ENCODE measurements at regions not wholly inside any gene's neighbourhood (a gene's known extent, or its start where the extent isn't known, plus 50 kb on each side); places are given as distances from the start of the nearest gene placed in this dataset.
"Not testable (repeated sequence)": the region's sequence is repeated elsewhere in the genome, so short reads cannot be mapped to it uniquely, and the experiment has no call there.

GRCh38 chrX:55326985-55327384 lies 62.3 kb upstream of the PAGE3 start:
- no peak for DNase-seq

- no peak for DNase-seq
These were observed 70.6 kb upstream of the PAGE3 start for GRCh38 chrX:55335296-55335695.

GRCh38 chrX:55336176-55336575 lies 71.5 kb upstream of the PAGE3 start:
- DNase-seq: no peak

- DNase-seq: peak in 1 of 51 donors; percentile 0
These were observed 76.2 kb upstream of the PAGE3 start for GRCh38 chrX:55340896-55341433.

GRCh38 chrX:55342533-55343501 lies 78.1 kb upstream of the PAGE3 start:
- DNase-seq: peak in 12 of 51 donors; percentile 0 to 15 (median 0)

- DNase-seq: no peak
These were observed 91.9 kb upstream of the PAGE3 start for GRCh38 chrX:55356609-55357008.

- DNase-seq: no peak
These were observed 92.5 kb upstream of the PAGE3 start for GRCh38 chrX:55357236-55357635.

GRCh38 chrX:55379396-55379795 lies 72.5 kb upstream of the MAGEH1 start:
- DNase-seq: no peak

GRCh38 chrX:55389376-55389775 lies 62.6 kb upstream of the MAGEH1 start:
- no peak for DNase-seq

GRCh38 chrX:55396836-55397235 lies 55.1 kb upstream of the MAGEH1 start:
- not testable (repeated sequence) for DNase-seq
